SK-N-SH (cell line): ENCODE measurements at regions not wholly inside any gene's neighbourhood (a gene's known extent, or its start where the extent isn't known, plus 50 kb on each side); places are given as distances from the start of the nearest gene placed in this dataset.

ENCODE experiments used
- GABPA ChIP-seq: IDR thresholded peaks from 2 replicates; pipeline ENCODE4 v1.4.0; 2012; ENCODE audit warnings: low read depth, mild to moderate bottlenecking
- NFIC ChIP-seq: IDR thresholded peaks from 2 replicates; pipeline ENCODE4 v1.4.0; 2012; ENCODE audit warnings: borderline replicate concordance
- RFX5 ChIP-seq: IDR thresholded peaks from 2 replicates; pipeline ENCODE4 v1.6.1; 2012; ENCODE audit warnings: mild to moderate bottlenecking, improper control_type of control experiment, low read length

GRCh38 chr15:62409466-62409865 is 244.4 kb upstream of the C2CD4B start:
- no peak for TF ChIP-seq RFX5
- no peak for TF ChIP-seq GABPA
- TF ChIP-seq NFIC, result no peak
